ENCODE measurements at regions not wholly inside any gene's neighbourhood (a gene's known extent, or its start where the extent isn't known, plus 50 kb on each side); places are given as distances from the start of the nearest gene placed in this dataset.
"Not testable (repeated sequence)": the region's sequence is repeated elsewhere in the genome, so short reads cannot be mapped to it uniquely, and the experiment has no call there.

- not testable (repeated sequence) for DNase-seq (ENCODE audit: extremely low read depth in 1 of 11, low read depth in 9 of 11, low spot score in 4 of 11)
These were observed 277.3 kb upstream of the ST8SIA4 start for GRCh38 chr5:101180365-101180764.

GRCh38 chr5:101176605-101177004 is 273.5 kb upstream of the ST8SIA4 start:
- DNase-seq (ENCODE audit: extremely low read depth in 1 of 11, low read depth in 9 of 11, low spot score in 4 of 11), result no peak

- DNase-seq (ENCODE audit: extremely low read depth in 1 of 11, low read depth in 9 of 11, low spot score in 4 of 11), result no peak
These were observed 271.9 kb upstream of the ST8SIA4 start for GRCh38 chr5:101174981-101175380.

- DNase-seq (ENCODE audit: extremely low read depth in 1 of 11, low read depth in 9 of 11, low spot score in 4 of 11), result no peak
These were observed 260.0 kb upstream of the ST8SIA4 start for GRCh38 chr5:101163088-101163487.

GRCh38 chr5:101160002-101160401 is 256.9 kb upstream of the ST8SIA4 start:
- DNase-seq (ENCODE audit: extremely low read depth in 1 of 11, low read depth in 9 of 11, low spot score in 4 of 11), result no peak

GRCh38 chr5:101159006-101159405 is 255.9 kb upstream of the ST8SIA4 start:
- no peak for DNase-seq (ENCODE audit: extremely low read depth in 1 of 11, low read depth in 9 of 11, low spot score in 4 of 11)

- no peak for DNase-seq (ENCODE audit: extremely low read depth in 1 of 11, low read depth in 9 of 11, low spot score in 4 of 11)
These were observed 250.4 kb upstream of the ST8SIA4 start for GRCh38 chr5:101153526-101153925.

- DNase-seq (ENCODE audit: extremely low read depth in 1 of 11, low read depth in 9 of 11, low spot score in 4 of 11), result no peak
These were observed 240.4 kb upstream of the ST8SIA4 start for GRCh38 chr5:101143526-101143925.

- DNase-seq (ENCODE audit: extremely low read depth in 1 of 11, low read depth in 9 of 11, low spot score in 4 of 11), result no peak
These were observed 239.0 kb upstream of the ST8SIA4 start for GRCh38 chr5:101142102-101142501.

GRCh38 chr5:101136454-101136853 is 233.4 kb upstream of the ST8SIA4 start:
- DNase-seq (ENCODE audit: extremely low read depth in 1 of 11, low read depth in 9 of 11, low spot score in 4 of 11), result no peak

GRCh38 chr5:101123363-101123762 is 220.3 kb upstream of the ST8SIA4 start:
- no peak for DNase-seq (ENCODE audit: extremely low read depth in 1 of 11, low read depth in 9 of 11, low spot score in 4 of 11)

- DNase-seq (ENCODE audit: extremely low read depth in 1 of 11, low read depth in 9 of 11, low spot score in 4 of 11), result no peak
These were observed 209.6 kb upstream of the ST8SIA4 start for GRCh38 chr5:101112645-101113044.

- DNase-seq (ENCODE audit: extremely low read depth in 1 of 11, low read depth in 9 of 11, low spot score in 4 of 11), result no peak
These were observed 200.8 kb upstream of the ST8SIA4 start for GRCh38 chr5:101103874-101104273.

GRCh38 chr5:101102506-101102905 is 199.4 kb upstream of the ST8SIA4 start:
- DNase-seq (ENCODE audit: extremely low read depth in 1 of 11, low read depth in 9 of 11, low spot score in 4 of 11), result peak in 1 of 11 donors; percentile 3

- DNase-seq (ENCODE audit: extremely low read depth in 1 of 11, low read depth in 9 of 11, low spot score in 4 of 11), result no peak
These were observed 188.8 kb upstream of the ST8SIA4 start for GRCh38 chr5:101091902-101092301.

- no peak for DNase-seq (ENCODE audit: extremely low read depth in 1 of 11, low read depth in 9 of 11, low spot score in 4 of 11)
These were observed 181.3 kb upstream of the ST8SIA4 start for GRCh38 chr5:101084353-101084752.

GRCh38 chr5:101080462-101081240 is 177.6 kb upstream of the ST8SIA4 start:
- no peak for DNase-seq (ENCODE audit: extremely low read depth in 1 of 11, low read depth in 9 of 11, low spot score in 4 of 11)

GRCh38 chr5:101068298-101068697 is 165.2 kb upstream of the ST8SIA4 start:
- DNase-seq (ENCODE audit: extremely low read depth in 1 of 11, low read depth in 9 of 11, low spot score in 4 of 11), result no peak

GRCh38 chr5:101067429-101067828 is 164.3 kb upstream of the ST8SIA4 start:
- peak in 1 of 11 donors; percentile 5 for DNase-seq (ENCODE audit: extremely low read depth in 1 of 11, low read depth in 9 of 11, low spot score in 4 of 11)

- no peak for DNase-seq (ENCODE audit: extremely low read depth in 1 of 11, low read depth in 9 of 11, low spot score in 4 of 11)
These were observed 159.8 kb upstream of the ST8SIA4 start for GRCh38 chr5:101062902-101063301.

GRCh38 chr5:101047181-101047580 is 144.1 kb upstream of the ST8SIA4 start:
- DNase-seq (ENCODE audit: extremely low read depth in 1 of 11, low read depth in 9 of 11, low spot score in 4 of 11), result no peak

Measured in renal cortex interstitium (tissue), 11 donors.